GM12872 (cell line): ENCODE measurements at regions not wholly inside any gene's neighbourhood (a gene's known extent, or its start where the extent isn't known, plus 50 kb on each side); places are given as distances from the start of the nearest gene placed in this dataset.

ENCODE experiments used
- CTCF ChIP-seq: IDR thresholded peaks from 3 replicates; pipeline ENCODE4 v1.5.1; 2011; ENCODE audit warnings: low read depth, mild to moderate bottlenecking, low read length, moderate library complexity; ENCODE audit not compliant: insufficient read depth

GRCh38 chr13:97120346-97120745 is 101.8 kb upstream of the MBNL2 start:
- no peak for TF ChIP-seq CTCF

GRCh38 chr13:97120976-97121375 is 101.2 kb upstream of the MBNL2 start:
- no peak for TF ChIP-seq CTCF

- TF ChIP-seq CTCF, result no peak
These were observed 100.2 kb upstream of the MBNL2 start for GRCh38 chr13:97121894-97122293.

GRCh38 chr13:97122381-97122996 is 99.6 kb upstream of the MBNL2 start:
- TF ChIP-seq CTCF, result no peak

GRCh38 chr13:97124206-97124605 is 97.9 kb upstream of the MBNL2 start:
- TF ChIP-seq CTCF, result no peak

- TF ChIP-seq CTCF, result no peak
These were observed 97.0 kb upstream of the MBNL2 start for GRCh38 chr13:97124915-97125809.

- no peak for TF ChIP-seq CTCF
These were observed 96.1 kb upstream of the MBNL2 start for GRCh38 chr13:97125810-97126738.
